Hepatocyte (in vitro differentiated cells): ENCODE measurements at regions not wholly inside any gene's neighbourhood (a gene's known extent, or its start where the extent isn't known, plus 50 kb on each side); places are given as distances from the start of the nearest gene placed in this dataset.
"Not testable (repeated sequence)": the region's sequence is repeated elsewhere in the genome, so short reads cannot be mapped to it uniquely, and the experiment has no call there.

ENCODE experiments used
- DNase-seq: peaks from one replicate; pipeline ENCODE4 v3.0.0-alpha.2; 2016; ENCODE audit warnings: low spot score
- H2AFZ ChIP-seq: fragments of 200-600 bp; sonication (generic); 2 replicates; pipeline ENCODE4 v1.6.0; 2016; ENCODE audit warnings: antibody characterized with exemption, mild to moderate bottlenecking
- H3K27ac ChIP-seq: fragments of 200-600 bp; sonication (generic); 2 replicates; pipeline ENCODE4 v1.5.1; 2016; ENCODE audit warnings: mild to moderate bottlenecking
- H3K27me3 ChIP-seq: fragments of 200-600 bp; sonication (generic); 2 replicates; pipeline ENCODE4 v1.6.1; 2016
- H3K36me3 ChIP-seq: fragments of 200-600 bp; sonication (generic); replicated peaks from 2 replicates; pipeline ENCODE4 v1.5.1; 2016; ENCODE audit warnings: low read depth; ENCODE audit not compliant: insufficient read depth
- H3K4me1 ChIP-seq: fragments of 200-600 bp; sonication (generic); 2 replicates; pipeline ENCODE4 v1.5.1; 2016; ENCODE audit warnings: mild to moderate bottlenecking, moderate library complexity; ENCODE audit not compliant: insufficient read depth
- H3K4me2 ChIP-seq: fragments of 200-600 bp; sonication (generic); 2 replicates; pipeline ENCODE4 v1.6.0; 2016
- H3K4me3 ChIP-seq: fragments of 200-600 bp; sonication (generic); 2 replicates; pipeline ENCODE4 v1.5.1; 2016; ENCODE audit warnings: mild to moderate bottlenecking
- H3K79me2 ChIP-seq: fragments of 200-600 bp; sonication (generic); 2 replicates; pipeline ENCODE4 v1.6.0; 2017; ENCODE audit warnings: mild to moderate bottlenecking
- H3K9me2 ChIP-seq: fragments of 200-600 bp; sonication (generic); replicated peaks from 2 replicates; pipeline ENCODE4 v1.6.0; 2017; ENCODE audit warnings: mild to moderate bottlenecking; ENCODE audit not compliant: insufficient read depth
- H3K9me3 ChIP-seq: fragments of 200-600 bp; sonication (generic); 2 replicates; pipeline ENCODE4 v1.5.1; 2016; ENCODE audit warnings: low read depth, mild to moderate bottlenecking
- H4K20me1 ChIP-seq: fragments of 200-600 bp; sonication (generic); 2 replicates; pipeline ENCODE4 v1.6.0; 2016; ENCODE audit warnings: mild to moderate bottlenecking; ENCODE audit not compliant: insufficient read depth, poor library complexity, severe bottlenecking
- EZH2 ChIP-seq: fragments of 200-600 bp; sonication (generic); IDR thresholded peaks from 2 replicates; pipeline ENCODE4 v1.6.1; 2016; ENCODE audit warnings: antibody characterized with exemption, mild to moderate bottlenecking, borderline replicate concordance
- EZH2phosphoT487 ChIP-seq: fragments of 200-600 bp; sonication (generic); IDR thresholded peaks from one replicate; pipeline ENCODE4 v1.6.1; 2018; ENCODE audit warnings: antibody characterized with exemption, mild to moderate bottlenecking, low read depth, moderate library complexity; ENCODE audit not compliant: unreplicated experiment, severe bottlenecking
- WGBS: methylation state at CpG from one replicate; pipeline ENCODE4 v1.1.6; 2016; ENCODE audit warnings: low lambda C conversion rate; ENCODE audit errors: missing lambda C conversion rate; 5-methylcytosine and 5-hydroxymethylcytosine counted together
- TF ChIP-seq, protein P1 (sequence below): fragments of 200-600 bp; sonication (generic); IDR thresholded peaks from 2 replicates; pipeline ENCODE4 v1.5.1; 2016; ENCODE audit warnings: antibody characterized with exemption, mild to moderate bottlenecking; ENCODE audit not compliant: poor library complexity

DNA sequence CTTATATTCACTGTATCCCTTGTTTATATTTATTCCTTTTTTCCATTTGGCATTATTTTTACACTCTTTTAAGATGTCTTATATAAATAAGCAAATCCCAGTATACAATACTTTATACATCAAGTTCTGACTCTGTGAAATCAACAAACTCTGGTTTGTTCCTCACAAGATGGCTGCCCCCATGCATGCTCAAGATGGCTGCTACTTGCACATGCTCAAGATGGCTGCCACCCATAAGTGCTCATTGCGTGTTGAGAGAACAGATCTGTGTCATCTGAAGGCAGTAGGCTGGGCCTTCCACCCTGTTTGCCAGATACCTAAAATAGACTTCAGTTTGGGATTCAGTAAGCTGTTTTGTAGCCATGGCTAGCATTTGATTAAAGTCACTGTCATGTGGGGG is 666.2 kb downstream of the TYW1 start:
- TF ChIP-seq EZH2 (no peak), EZH2phosphoT487 (no peak)
- TF ChIP-seq, protein P1, sequence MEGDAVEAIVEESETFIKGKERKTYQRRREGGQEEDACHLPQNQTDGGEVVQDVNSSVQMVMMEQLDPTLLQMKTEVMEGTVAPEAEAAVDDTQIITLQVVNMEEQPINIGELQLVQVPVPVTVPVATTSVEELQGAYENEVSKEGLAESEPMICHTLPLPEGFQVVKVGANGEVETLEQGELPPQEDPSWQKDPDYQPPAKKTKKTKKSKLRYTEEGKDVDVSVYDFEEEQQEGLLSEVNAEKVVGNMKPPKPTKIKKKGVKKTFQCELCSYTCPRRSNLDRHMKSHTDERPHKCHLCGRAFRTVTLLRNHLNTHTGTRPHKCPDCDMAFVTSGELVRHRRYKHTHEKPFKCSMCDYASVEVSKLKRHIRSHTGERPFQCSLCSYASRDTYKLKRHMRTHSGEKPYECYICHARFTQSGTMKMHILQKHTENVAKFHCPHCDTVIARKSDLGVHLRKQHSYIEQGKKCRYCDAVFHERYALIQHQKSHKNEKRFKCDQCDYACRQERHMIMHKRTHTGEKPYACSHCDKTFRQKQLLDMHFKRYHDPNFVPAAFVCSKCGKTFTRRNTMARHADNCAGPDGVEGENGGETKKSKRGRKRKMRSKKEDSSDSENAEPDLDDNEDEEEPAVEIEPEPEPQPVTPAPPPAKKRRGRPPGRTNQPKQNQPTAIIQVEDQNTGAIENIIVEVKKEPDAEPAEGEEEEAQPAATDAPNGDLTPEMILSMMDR, result no peak
- no peaks in the 10 kb centered on the region for H3K27me3 ChIP-seq
- H3K9me2 ChIP-seq, result no peaks in the 10 kb centered on the region
- no peaks in the 10 kb centered on the region for H3K9me3 ChIP-seq
- H2AFZ ChIP-seq, result no peak overlapping the region
- DNase-seq, result no peak
- WGBS, result 90% methylated on average over 1 of the region's 1 CpG
- H4K20me1 ChIP-seq, result no peaks in the 10 kb centered on the region
- H3K79me2 ChIP-seq, result no peaks in the 10 kb centered on the region
- no peaks in the 10 kb centered on the region for H3K36me3 ChIP-seq
- H3K4me1 ChIP-seq, result no peaks in the 10 kb centered on the region
- no peak overlapping the region for H3K27ac ChIP-seq
- H3K4me2 ChIP-seq, result no peak overlapping the region
- H3K4me3 ChIP-seq, result no peak overlapping the region

DNA sequence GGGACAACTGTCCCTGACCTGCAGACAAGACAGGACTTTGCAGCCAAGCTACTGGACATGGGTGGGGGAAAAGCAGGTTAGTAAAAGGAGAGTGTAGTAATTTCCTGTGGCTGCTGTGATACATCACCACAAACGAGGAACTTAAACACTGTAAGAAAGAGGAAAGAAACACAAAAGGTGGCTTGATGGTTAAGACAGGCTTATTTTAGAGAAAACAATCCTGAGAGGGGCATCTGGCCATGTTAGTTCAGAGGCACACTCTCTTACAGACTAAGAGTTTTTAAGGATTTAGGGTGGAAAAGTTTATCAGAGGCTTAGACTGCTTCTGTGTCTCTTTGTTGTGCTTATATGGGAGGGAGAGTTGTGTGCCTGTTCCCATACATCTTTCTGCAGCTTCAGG is 667.0 kb downstream of the TYW1 start:
- Histone ChIP-seq H2AFZ (no peak overlapping the region), H3K4me1 (no peaks in the 10 kb centered on the region), H4K20me1 (no peaks in the 10 kb centered on the region), H3K79me2 (no peaks in the 10 kb centered on the region), H3K9me3 (no peaks in the 10 kb centered on the region), H3K36me3 (no peaks in the 10 kb centered on the region), H3K4me2 (no peak overlapping the region), H3K27me3 (no peaks in the 10 kb centered on the region), H3K9me2 (no peaks in the 10 kb centered on the region), H3K4me3 (no peak overlapping the region), H3K27ac (no peak overlapping the region)
- DNase-seq, result no peak
- WGBS, result 83% methylated on average over 1 of the region's 1 CpG
- TF ChIP-seq EZH2phosphoT487, result no peak
- no peak for TF ChIP-seq EZH2
- TF ChIP-seq, protein P1, result no peak

DNA sequence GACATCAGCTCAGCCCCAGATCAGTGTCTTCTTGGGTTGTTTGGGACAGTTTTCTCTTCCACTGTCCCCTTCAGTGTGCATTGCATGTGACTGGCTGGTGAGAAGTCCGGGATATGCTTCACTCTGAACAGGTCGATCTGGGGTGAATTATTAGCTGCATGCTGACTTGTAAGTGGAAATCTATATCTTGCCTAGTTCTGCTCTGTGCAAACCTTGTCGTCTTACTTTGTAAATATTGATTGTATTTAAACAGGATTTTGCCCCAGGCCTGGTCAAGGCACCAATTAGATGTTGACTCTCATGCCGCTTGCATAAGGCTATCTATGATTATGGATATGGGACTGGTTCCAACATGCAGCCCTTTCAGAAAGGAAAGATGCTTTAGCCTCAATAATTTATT is 669.7 kb downstream of the TYW1 start:
- DNase-seq, result not testable (repeated sequence)

DNA sequence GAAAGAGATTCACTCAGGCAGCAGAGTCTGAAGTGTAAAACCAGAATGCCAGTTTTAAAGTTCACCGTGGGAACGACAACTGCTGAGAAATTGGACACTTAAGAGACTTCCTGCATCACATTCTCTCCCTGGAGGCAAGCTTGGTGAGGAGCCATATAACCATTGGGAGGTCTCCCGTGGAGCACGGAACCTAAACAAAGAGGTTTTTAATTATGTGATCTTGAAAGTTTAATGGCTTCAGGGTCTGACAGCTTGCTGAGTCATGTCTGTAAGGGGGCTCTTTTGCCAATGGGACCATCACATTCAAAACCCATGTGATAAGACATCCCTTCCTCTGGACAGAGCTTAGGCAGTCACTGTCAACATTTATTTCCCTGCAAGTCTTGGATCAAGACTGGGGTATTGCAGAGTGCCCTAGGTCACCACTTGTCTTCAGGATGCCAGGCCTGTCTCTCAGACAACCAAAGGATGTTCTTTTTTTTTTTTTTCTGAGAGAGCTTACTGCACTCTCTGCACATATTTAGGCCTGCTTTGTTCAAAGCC is 674.4 kb downstream of the TYW1 start:
- Histone ChIP-seq H3K27me3 (no peaks in the 10 kb centered on the region), H3K79me2 (no peaks in the 10 kb centered on the region), H3K4me1 (no peaks in the 10 kb centered on the region), H3K4me3 (no peak overlapping the region), H3K9me2 (no peaks in the 10 kb centered on the region), H3K27ac (no peak overlapping the region), H3K36me3 (no peaks in the 10 kb centered on the region), H3K9me3 (no peaks in the 10 kb centered on the region), H4K20me1 (no peaks in the 10 kb centered on the region), H3K4me2 (no peak overlapping the region), H2AFZ (no peak overlapping the region)
- TF ChIP-seq, protein P1, result no peak
- TF ChIP-seq EZH2 (no peak), EZH2phosphoT487 (no peak)
- WGBS, result 59% methylated on average over 4 of the region's 4 CpGs
- DNase-seq, result peak; percentile 17

More for the DNA sequence above, 669.7 kb downstream of the TYW1 start:
- not testable (repeated sequence) for H3K9me3 ChIP-seq, H4K20me1 ChIP-seq, H3K4me2 ChIP-seq, H3K27me3 ChIP-seq, H3K36me3 ChIP-seq, H3K27ac ChIP-seq, H3K4me1 ChIP-seq, H3K9me2 ChIP-seq, H3K79me2 ChIP-seq, H2AFZ ChIP-seq, H3K4me3 ChIP-seq
- 32% methylated on average over 4 of the region's 4 CpGs for WGBS
